ENCODE measurements at regions not wholly inside any gene's neighbourhood (a gene's known extent, or its start where the extent isn't known, plus 50 kb on each side); places are given as distances from the start of the nearest gene placed in this dataset.

- TF ChIP-seq, protein P1, sequence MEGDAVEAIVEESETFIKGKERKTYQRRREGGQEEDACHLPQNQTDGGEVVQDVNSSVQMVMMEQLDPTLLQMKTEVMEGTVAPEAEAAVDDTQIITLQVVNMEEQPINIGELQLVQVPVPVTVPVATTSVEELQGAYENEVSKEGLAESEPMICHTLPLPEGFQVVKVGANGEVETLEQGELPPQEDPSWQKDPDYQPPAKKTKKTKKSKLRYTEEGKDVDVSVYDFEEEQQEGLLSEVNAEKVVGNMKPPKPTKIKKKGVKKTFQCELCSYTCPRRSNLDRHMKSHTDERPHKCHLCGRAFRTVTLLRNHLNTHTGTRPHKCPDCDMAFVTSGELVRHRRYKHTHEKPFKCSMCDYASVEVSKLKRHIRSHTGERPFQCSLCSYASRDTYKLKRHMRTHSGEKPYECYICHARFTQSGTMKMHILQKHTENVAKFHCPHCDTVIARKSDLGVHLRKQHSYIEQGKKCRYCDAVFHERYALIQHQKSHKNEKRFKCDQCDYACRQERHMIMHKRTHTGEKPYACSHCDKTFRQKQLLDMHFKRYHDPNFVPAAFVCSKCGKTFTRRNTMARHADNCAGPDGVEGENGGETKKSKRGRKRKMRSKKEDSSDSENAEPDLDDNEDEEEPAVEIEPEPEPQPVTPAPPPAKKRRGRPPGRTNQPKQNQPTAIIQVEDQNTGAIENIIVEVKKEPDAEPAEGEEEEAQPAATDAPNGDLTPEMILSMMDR (IDR thresholded peaks at IDR 0.05; ENCODE audit: borderline replicate concordance, extremely low read depth, low read length, poor library complexity, severe bottlenecking) = no peak
- no peak for TF ChIP-seq EZH2 (IDR thresholded peaks at IDR 0.05; ENCODE audit: borderline replicate concordance, low read depth, low read length, severe bottlenecking)
These were observed 522.9 kb downstream of the TMEM182 start for GRCh38 chr2:103284750-103285149.

Measured in DND-41 (cell line).